ENCODE measurements at regions not wholly inside any gene's neighbourhood (a gene's known extent, or its start where the extent isn't known, plus 50 kb on each side); places are given as distances from the start of the nearest gene placed in this dataset.

GRCh38 chr1:87743256-87743655, 414.6 kb downstream of the LMO4 start:
- Mint-ChIP-seq H3K9me3 (ENCODE audit: low read depth, unreplicated experiment) (peaks cover 1% of the 10 kb centered on the region), H3K4me1 (ENCODE audit: low read depth, unreplicated experiment) (no peaks in the 10 kb centered on the region), H3K36me3 (ENCODE audit: insufficient read depth, unreplicated experiment) (no peaks in the 10 kb centered on the region), H3K4me3 (ENCODE audit: low read depth, unreplicated experiment) (no peak overlapping the region), H3K27ac (ENCODE audit: unreplicated experiment) (no peak overlapping the region), H3K27me3 (ENCODE audit: unreplicated experiment) (no peaks in the 10 kb centered on the region)
- intact Hi-C loops (cut with micrococcal nuclease; ENCODE audit: unreplicated experiment): no loop called here
- no TSS peak for BruUV-seq (replicated peaks)
- no peak for DNase-seq
- TF ChIP-seq CTCF (IDR thresholded peaks at IDR 0.05; ENCODE audit: unreplicated experiment): no peak
- CTCF ChIA-PET: no interaction called here

- BruUV-seq (replicated peaks): no TSS peak
Measured at GRCh38 chr1:87744056-87744455, 415.4 kb downstream of the LMO4 start.

GRCh38 chr1:87744763-87745162, 416.1 kb downstream of the LMO4 start:
- DNase-seq: no peak
- Mint-ChIP-seq H3K9me3 (ENCODE audit: low read depth, unreplicated experiment) (no peaks in the 10 kb centered on the region), H3K36me3 (ENCODE audit: insufficient read depth, unreplicated experiment) (no peaks in the 10 kb centered on the region), H3K27ac (ENCODE audit: unreplicated experiment) (no peak overlapping the region), H3K4me1 (ENCODE audit: low read depth, unreplicated experiment) (no peaks in the 10 kb centered on the region), H3K4me3 (ENCODE audit: low read depth, unreplicated experiment) (no peak overlapping the region), H3K27me3 (ENCODE audit: unreplicated experiment) (no peaks in the 10 kb centered on the region)
- intact Hi-C loops (cut with micrococcal nuclease; ENCODE audit: unreplicated experiment): no loop called here
- no peak for TF ChIP-seq CTCF (IDR thresholded peaks at IDR 0.05; ENCODE audit: unreplicated experiment)
- BruUV-seq (replicated peaks): no TSS peak
- CTCF ChIA-PET: interaction anchor here (0.6 kb wide), 1 partner anchor 156 kb away, joined by 3 read pairs; no protein-coding TSS in a partner anchor

More at GRCh38 chr1:87744056-87744455, 415.4 kb downstream of the LMO4 start:
- no peaks in the 10 kb centered on the region for H3K27me3 Mint-ChIP-seq (ENCODE audit: unreplicated experiment)
- no peak overlapping the region for H3K4me3 Mint-ChIP-seq (ENCODE audit: low read depth, unreplicated experiment)
- DNase-seq: no peak
- H3K4me1 Mint-ChIP-seq (ENCODE audit: low read depth, unreplicated experiment): no peaks in the 10 kb centered on the region
- no peaks in the 10 kb centered on the region for H3K9me3 Mint-ChIP-seq (ENCODE audit: low read depth, unreplicated experiment)
- no peak for TF ChIP-seq CTCF (IDR thresholded peaks at IDR 0.05; ENCODE audit: unreplicated experiment)
- CTCF ChIA-PET: no interaction called here
- H3K36me3 Mint-ChIP-seq (ENCODE audit: insufficient read depth, unreplicated experiment): no peaks in the 10 kb centered on the region
- H3K27ac Mint-ChIP-seq (ENCODE audit: unreplicated experiment): no peak overlapping the region
- intact Hi-C loops (cut with micrococcal nuclease; ENCODE audit: unreplicated experiment): no loop called here

GRCh38 chr1:87753366-87753765, 424.7 kb downstream of the LMO4 start:
- DNase-seq: no peak
- BruUV-seq (replicated peaks): no TSS peak
- H3K4me3 Mint-ChIP-seq (ENCODE audit: low read depth, unreplicated experiment): no peak overlapping the region
- H3K4me1 Mint-ChIP-seq (ENCODE audit: low read depth, unreplicated experiment): peaks cover 9% of the 10 kb centered on the region
- no peaks in the 10 kb centered on the region for H3K9me3 Mint-ChIP-seq (ENCODE audit: low read depth, unreplicated experiment)
- H3K27ac Mint-ChIP-seq (ENCODE audit: unreplicated experiment): no peak overlapping the region
- intact Hi-C loops (cut with micrococcal nuclease; ENCODE audit: unreplicated experiment): no loop called here
- no peaks in the 10 kb centered on the region for H3K27me3 Mint-ChIP-seq (ENCODE audit: unreplicated experiment)
- CTCF ChIA-PET: interaction anchor here (0.6 kb wide), 2 partner anchors 419 to 676 kb away, joined by 8 to 10 read pairs; no protein-coding TSS in a partner anchor
- no peaks in the 10 kb centered on the region for H3K36me3 Mint-ChIP-seq (ENCODE audit: insufficient read depth, unreplicated experiment)
- TF ChIP-seq CTCF (IDR thresholded peaks at IDR 0.05; ENCODE audit: unreplicated experiment): no peak
